ENCODE measurements at regions not wholly inside any gene's neighbourhood (a gene's known extent, or its start where the extent isn't known, plus 50 kb on each side); places are given as distances from the start of the nearest gene placed in this dataset.

DNA sequence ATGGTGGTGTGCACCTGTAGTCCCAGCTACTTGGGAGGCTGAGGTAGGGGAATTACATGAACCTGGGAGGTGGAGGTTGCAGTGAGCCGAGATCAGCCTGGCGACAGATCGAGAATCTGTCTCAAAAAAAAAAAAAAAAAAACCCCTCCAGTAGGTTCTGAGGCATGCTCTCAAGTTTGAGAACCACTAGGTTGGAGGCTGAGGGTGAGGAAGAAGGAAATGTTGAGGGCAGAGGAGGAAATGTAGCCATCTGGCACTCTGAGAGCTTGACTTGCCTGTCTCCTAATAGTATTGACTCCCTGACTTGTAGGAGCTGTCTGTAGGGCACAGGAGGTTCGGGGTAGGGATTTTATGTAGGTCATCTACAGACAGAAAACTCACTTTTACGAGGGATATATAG, 204.6 kb downstream of the OPA1 start (continued):
- TF ChIP-seq ZNF462 (CRISPR knock-in tag; IDR thresholded peaks at IDR 0.05) (no peak), EZH2 (IDR thresholded peaks at IDR 0.05; ENCODE audit: low read depth, unreplicated experiment) (no peak), JUNB (IDR thresholded peaks at IDR 0.05; ENCODE audit: unreplicated experiment) (no peak), POLR2AphosphoS5 (IDR thresholded peaks at IDR 0.05; ENCODE audit: low read depth) (no peak), ZNF331 (CRISPR knock-in tag; IDR thresholded peaks at IDR 0.05; ENCODE audit: low read depth) (no peak)

GRCh38 chr3:193798051-193798450, 205.0 kb downstream of the OPA1 start:
- Histone ChIP-seq H4K20me1 (replicated peaks; ENCODE audit: insufficient read depth) (no peaks in the 10 kb centered on the region), H3K79me2 (replicated peaks; ENCODE audit: insufficient read depth) (no peaks in the 10 kb centered on the region), H3K27me3 (ENCODE audit: insufficient read depth) (no peaks in the 10 kb centered on the region), H3K4me1 (ENCODE audit: insufficient read depth) (0 out of 2 replicates have a peak, but pooled peaks cover 2% of the 10 kb centered on the region), H3F3A (replicated peaks; ENCODE audit: low read depth) (no peaks in the 10 kb centered on the region), H3K4me2 (no peak overlapping the region), H2AFZ (no peak overlapping the region), H3K36me3 (ENCODE audit: insufficient read depth) (no peaks in the 10 kb centered on the region), H3K4me3 (no peak overlapping the region), H3K9me2 (ENCODE audit: insufficient read depth) (no peaks in the 10 kb centered on the region), H3K27ac (ENCODE audit: low read depth) (no peak overlapping the region)
- TF ChIP-seq ZNF331 (CRISPR knock-in tag; IDR thresholded peaks at IDR 0.05; ENCODE audit: low read depth) (no peak), ZNF114 (CRISPR knock-in tag; IDR thresholded peaks at IDR 0.05) (no peak), POLR2AphosphoS5 (IDR thresholded peaks at IDR 0.05; ENCODE audit: low read depth) (no peak), CREB1 (CRISPR knock-in tag; IDR thresholded peaks at IDR 0.05; ENCODE audit: low read depth) (no peak), ETS1 (IDR thresholded peaks at IDR 0.05) (no peak)
- Mint-ChIP-seq H3K4me3 (no peak overlapping the region), H3K27me3 (ENCODE audit: insufficient read depth, low read depth, poor library complexity) (peaks cover 10% of the 10 kb centered on the region), H3K4me1 (peaks cover 25% of the 10 kb centered on the region), H3K36me3 (ENCODE audit: low read depth) (peaks cover 3% of the 10 kb centered on the region; the same call in 2 of the 3 replicates), H3K9me3 (peaks cover 4% of the 10 kb centered on the region; the same call in 2 of the 3 replicates), H3K27ac (no peak overlapping the region)
- ATAC-seq = no peak
- no peak for DNase-seq (ENCODE audit: low spot score)
